Neural cell (in vitro differentiated cells): ENCODE measurements at regions not wholly inside any gene's neighbourhood (a gene's known extent, or its start where the extent isn't known, plus 50 kb on each side); places are given as distances from the start of the nearest gene placed in this dataset.

ENCODE experiments used
- H2AFZ ChIP-seq: fragments of 200-600, 300-800 bp; sonication (generic), shearing (Covaris generic); 2 replicates; pipeline ENCODE4 v1.6.0; 2014; ENCODE audit warnings: low read depth, mild to moderate bottlenecking, antibody characterized with exemption, low read length, moderate library complexity
- H3F3A ChIP-seq: fragments of 200-600 bp; shearing (Covaris generic); 2 replicates; pipeline ENCODE4 v1.6.1; 2016; ENCODE audit warnings: mild to moderate bottlenecking, moderate library complexity, mixed read lengths, antibody characterized with exemption, low read length; ENCODE audit not compliant: insufficient read depth, poor library complexity, severe bottlenecking
- H3K27ac ChIP-seq: fragments of 200-600, 300-800 bp; sonication (generic), shearing (Covaris generic); 2 replicates; pipeline ENCODE4 v1.5.1; 2014; ENCODE audit warnings: mild to moderate bottlenecking, low read length, moderate library complexity
- H3K27me3 ChIP-seq: fragments of 300-800, 200-600 bp; sonication (generic), shearing (Covaris generic); 2 replicates; pipeline ENCODE4 v1.6.0; 2014; ENCODE audit warnings: mild to moderate bottlenecking, low read depth, low read length, moderate library complexity; ENCODE audit not compliant: insufficient read depth
- H3K36me3 ChIP-seq: fragments of 300-800, 200-600 bp; sonication (generic), shearing (Covaris generic); 2 replicates; pipeline ENCODE4 v1.5.1; 2014; ENCODE audit warnings: mild to moderate bottlenecking, antibody characterized with exemption, low read length, moderate library complexity; ENCODE audit not compliant: insufficient read depth
- H3K4me2 ChIP-seq: fragments of 300-800, 200-600 bp; sonication (generic), shearing (Covaris generic); 2 replicates; pipeline ENCODE4 v1.6.0; 2014; ENCODE audit warnings: mild to moderate bottlenecking, low read length
- H3K4me3 ChIP-seq: fragments of 300-800, 200-600 bp; sonication (generic), shearing (Covaris generic); 2 replicates; pipeline ENCODE4 v1.5.1; 2014; ENCODE audit warnings: mild to moderate bottlenecking, low read length, moderate library complexity
- H3K79me2 ChIP-seq: fragments of 200-600 bp; shearing (Covaris generic); replicated peaks from 2 replicates; pipeline ENCODE4 v1.6.0; 2014; ENCODE audit warnings: mild to moderate bottlenecking, low read length, moderate library complexity; ENCODE audit not compliant: insufficient read depth
- H3K9ac ChIP-seq: fragments of 300-800, 200-600 bp; sonication (generic), shearing (Covaris generic); 2 replicates; pipeline ENCODE4 v1.6.1; 2016; ENCODE audit warnings: mild to moderate bottlenecking, low read length, mixed read lengths
- H3K9me2 ChIP-seq: fragments of 200-600 bp; shearing (Covaris generic); 2 replicates; pipeline ENCODE4 v1.6.1; 2016; ENCODE audit warnings: mild to moderate bottlenecking, low read length, mixed read lengths; ENCODE audit not compliant: insufficient read depth
- H3K9me3 ChIP-seq: fragments of 200-600, 300-800 bp; sonication (generic), shearing (Covaris generic); 2 replicates; pipeline ENCODE4 v1.6.1; 2016; ENCODE audit warnings: mild to moderate bottlenecking, mixed run types, low read length, moderate library complexity, mixed read lengths
- H4K20me1 ChIP-seq: fragments of 200-600 bp; shearing (Covaris generic); 2 replicates; pipeline ENCODE4 v1.6.1; 2016; ENCODE audit warnings: mild to moderate bottlenecking, mixed run types; ENCODE audit not compliant: insufficient read depth
- CTCF ChIP-seq: fragments of 450-650 bp; IDR thresholded peaks from 2 replicates; pipeline ENCODE4 v1.5.1; 2014; ENCODE audit warnings: antibody characterized with exemption, mild to moderate bottlenecking, moderate library complexity; ENCODE audit not compliant: poor library complexity, severe bottlenecking
- EP300 ChIP-seq: fragments of 450-650 bp; conservative IDR thresholded peaks from 2 replicates; pipeline ENCODE4 v1.6.1; 2014; ENCODE audit warnings: antibody characterized with exemption, mild to moderate bottlenecking, moderate library complexity; ENCODE audit not compliant: poor library complexity, severe bottlenecking
- EZH2 ChIP-seq: fragments of 200-600, 300-800 bp; shearing (Covaris generic), sonication (generic); IDR thresholded peaks from 2 replicates; pipeline ENCODE4 v1.6.1; 2014; ENCODE audit warnings: antibody characterized with exemption, low read length, borderline replicate concordance, mild to moderate bottlenecking; ENCODE audit not compliant: insufficient read depth, poor library complexity, severe bottlenecking
- MXI1 ChIP-seq: fragments of 450-650 bp; conservative IDR thresholded peaks from 2 replicates; pipeline ENCODE4 v1.6.1; 2014; ENCODE audit warnings: antibody characterized with exemption, mild to moderate bottlenecking; ENCODE audit not compliant: poor library complexity, severe bottlenecking
- POLR2AphosphoS5 ChIP-seq: IDR thresholded peaks from 2 replicates; pipeline ENCODE4 v1.6.1; 2012
- RAD21 ChIP-seq: fragments of 450-650 bp; conservative IDR thresholded peaks from 2 replicates; pipeline ENCODE4 v1.6.1; 2014; ENCODE audit warnings: antibody characterized with exemption, mild to moderate bottlenecking, moderate library complexity
- REST ChIP-seq: IDR thresholded peaks from 2 replicates; pipeline ENCODE4 v1.6.1; 2012; ENCODE audit warnings: borderline replicate concordance
- SMC3 ChIP-seq: fragments of 450-650 bp; conservative IDR thresholded peaks from 2 replicates; pipeline ENCODE4 v1.6.1; 2014; ENCODE audit warnings: antibody characterized with exemption, mild to moderate bottlenecking, moderate library complexity; ENCODE audit not compliant: poor library complexity
- TAF1 ChIP-seq: IDR thresholded peaks from 2 replicates; pipeline ENCODE4 v1.6.1; 2012; ENCODE audit warnings: low read depth

GRCh38 chr3:18641916-18642315 is 216.8 kb upstream of the SATB1 start:
- no peak overlapping the region for H3K4me3 ChIP-seq
- no peaks in the 10 kb centered on the region for H3F3A ChIP-seq
- no peak overlapping the region for H3K4me2 ChIP-seq
- no peaks in the 10 kb centered on the region for H3K79me2 ChIP-seq
- no peak overlapping the region for H3K27ac ChIP-seq
- H4K20me1 ChIP-seq = no peaks in the 10 kb centered on the region
- no peak overlapping the region for H2AFZ ChIP-seq
- H3K36me3 ChIP-seq = no peaks in the 10 kb centered on the region
- no peaks in the 10 kb centered on the region for H3K9me2 ChIP-seq
- no peak overlapping the region for H3K9ac ChIP-seq
- H3K9me3 ChIP-seq = no peaks in the 10 kb centered on the region
- no peaks in the 10 kb centered on the region for H3K27me3 ChIP-seq
- TF ChIP-seq REST = no peak
- TF ChIP-seq CTCF = no peak
- TF ChIP-seq RAD21 = no peak
- TF ChIP-seq POLR2AphosphoS5 = no peak
- no peak for TF ChIP-seq SMC3
- TF ChIP-seq TAF1 = no peak
- TF ChIP-seq EZH2 = no peak
- TF ChIP-seq EP300 = no peak
- no peak for TF ChIP-seq MXI1

- no peak overlapping the region for H3K4me2 ChIP-seq
- no peak overlapping the region for H3K4me3 ChIP-seq
- TF ChIP-seq RAD21 (no peak), CTCF (no peak), SMC3 (no peak), POLR2AphosphoS5 (no peak), TAF1 (no peak), EZH2 (no peak), REST (no peak), MXI1 (no peak), EP300 (no peak)
- no peak overlapping the region for H3K27ac ChIP-seq
- no peaks in the 10 kb centered on the region for H3K36me3 ChIP-seq
- H3F3A ChIP-seq = no peaks in the 10 kb centered on the region
- H2AFZ ChIP-seq = no peak overlapping the region
- H3K9me2 ChIP-seq = no peaks in the 10 kb centered on the region
- H3K9me3 ChIP-seq = no peaks in the 10 kb centered on the region
- H3K9ac ChIP-seq = no peak overlapping the region
- H3K79me2 ChIP-seq = no peaks in the 10 kb centered on the region
- no peaks in the 10 kb centered on the region for H4K20me1 ChIP-seq
- H3K27me3 ChIP-seq = no peaks in the 10 kb centered on the region
These were observed 210.1 kb upstream of the SATB1 start for GRCh38 chr3:18635215-18635614.
